NCI-H1105 (cell line): ENCODE measurements at regions not wholly inside any gene's neighbourhood (a gene's known extent, or its start where the extent isn't known, plus 50 kb on each side); places are given as distances from the start of the nearest gene placed in this dataset.
"Not testable (repeated sequence)": the region's sequence is repeated elsewhere in the genome, so short reads cannot be mapped to it uniquely, and the experiment has no call there.

ENCODE experiments used
- DNase-seq: peaks from one replicate; lab custom pipeline; 2025; lab: John Stamatoyannopoulos, UW

- DNase-seq = not testable (repeated sequence)
These were observed 319.2 kb downstream of the SPATA31A1 start for GRCh38 chr9:39674437-39675210.

GRCh38 chr9:39675211-39675553, 319.7 kb downstream of the SPATA31A1 start:
- DNase-seq = not testable (repeated sequence)

- DNase-seq = not testable (repeated sequence)
These were observed 323.2 kb downstream of the SPATA31A1 start for GRCh38 chr9:39678534-39679263.

- not testable (repeated sequence) for DNase-seq
These were observed 325.4 kb downstream of the SPATA31A1 start for GRCh38 chr9:39680694-39681401.

GRCh38 chr9:39728862-39729261, 373.4 kb downstream of the SPATA31A1 start:
- not testable (repeated sequence) for DNase-seq

- not testable (repeated sequence) for DNase-seq
These were observed 389.4 kb downstream of the SPATA31A1 start for GRCh38 chr9:39744898-39745297.

- DNase-seq = not testable (repeated sequence)
These were observed 420.1 kb downstream of the SPATA31A1 start for GRCh38 chr9:39775570-39775969.

- not testable (repeated sequence) for DNase-seq
These were observed 435.9 kb downstream of the SPATA31A1 start for GRCh38 chr9:39791356-39791755.

- not testable (repeated sequence) for DNase-seq
These were observed 442.5 kb downstream of the SPATA31A1 start for GRCh38 chr9:39797935-39798334.

- DNase-seq = not testable (repeated sequence)
These were observed 443.8 kb downstream of the SPATA31A1 start for GRCh38 chr9:39799252-39799651.

- not testable (repeated sequence) for DNase-seq
These were observed 447.1 kb downstream of the SPATA31A1 start for GRCh38 chr9:39802561-39802960.

- peak; percentile 15 for DNase-seq
These were observed 454.1 kb downstream of the SPATA31A1 start for GRCh38 chr9:39809401-39810226.

- DNase-seq = not testable (repeated sequence)
These were observed 454.9 kb downstream of the SPATA31A1 start for GRCh38 chr9:39810401-39810800.

GRCh38 chr9:39811615-39812014, 456.1 kb downstream of the SPATA31A1 start:
- not testable (repeated sequence) for DNase-seq

GRCh38 chr9:39828457-39828856, 473.0 kb downstream of the SPATA31A1 start:
- not testable (repeated sequence) for DNase-seq
